ENCODE measurements at regions not wholly inside any gene's neighbourhood (a gene's known extent, or its start where the extent isn't known, plus 50 kb on each side); places are given as distances from the start of the nearest gene placed in this dataset.

DNA sequence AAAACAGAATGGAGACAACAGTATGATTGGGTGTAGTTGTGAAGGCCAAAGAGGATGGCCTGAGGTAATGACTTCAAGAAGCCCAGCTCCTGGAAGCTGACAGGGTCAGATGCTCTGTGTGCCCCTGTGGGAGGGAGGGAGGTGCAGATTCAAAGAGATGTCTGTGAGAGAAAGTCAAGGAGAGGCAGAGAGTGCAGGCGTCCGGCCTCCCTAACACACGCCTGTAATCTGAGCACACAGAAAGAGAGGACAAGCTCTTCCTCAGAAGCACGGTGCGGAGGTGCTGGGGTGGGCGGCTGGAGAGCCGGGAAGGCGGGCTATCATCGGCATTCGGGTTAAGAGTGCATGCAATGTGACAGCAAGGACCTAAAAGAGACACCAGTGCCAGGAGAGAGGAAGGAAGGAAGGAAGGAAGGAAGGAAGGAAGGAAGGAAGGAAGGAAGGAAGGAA is 238.2 kb upstream of the HES1 start:
- no peak for DNase-seq (ENCODE audit: low read depth in 2 of 3, low spot score in 2 of 3)

DNA sequence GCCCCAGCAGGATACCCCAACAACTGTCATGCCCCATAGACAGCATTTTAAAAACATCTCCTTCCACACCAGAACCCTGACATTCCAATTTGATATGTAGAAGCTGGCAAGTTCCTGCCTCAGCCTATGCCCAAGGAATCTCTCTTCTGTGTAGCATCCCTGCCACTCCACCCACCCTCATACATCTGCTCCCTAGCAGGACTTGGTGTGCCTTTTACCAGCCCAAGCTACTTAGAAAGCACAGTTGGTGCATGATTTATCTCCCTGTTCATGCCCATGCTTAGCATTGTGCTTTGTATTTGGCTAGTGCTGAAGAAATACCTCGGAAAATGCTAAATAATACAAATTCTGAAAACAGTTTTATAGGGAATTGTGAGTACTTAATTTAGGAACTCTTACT is 236.9 kb upstream of the HES1 start:
- DNase-seq (ENCODE audit: low read depth in 2 of 3, low spot score in 2 of 3), result no peak

DNA sequence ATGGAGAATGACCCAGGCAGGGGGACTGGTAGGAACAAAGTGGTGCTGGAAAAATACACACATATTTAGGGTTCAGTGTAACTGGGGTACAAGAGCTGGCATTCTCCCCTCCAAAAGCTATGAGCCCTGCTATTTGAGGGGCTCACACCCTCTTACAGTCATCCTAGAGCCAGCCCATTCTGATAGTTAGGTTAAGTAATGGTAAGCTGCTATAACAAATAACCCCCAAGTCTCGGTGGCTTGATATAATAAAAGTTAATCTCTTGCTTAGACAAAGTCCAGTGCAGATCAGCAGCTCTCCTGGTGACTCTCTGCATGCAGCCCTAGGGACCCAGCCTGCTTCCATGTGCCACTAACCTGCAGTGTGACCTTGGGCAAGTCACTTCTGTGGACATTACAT is 234.9 kb upstream of the HES1 start:
- no peak for DNase-seq (ENCODE audit: low read depth in 2 of 3, low spot score in 2 of 3)

DNA sequence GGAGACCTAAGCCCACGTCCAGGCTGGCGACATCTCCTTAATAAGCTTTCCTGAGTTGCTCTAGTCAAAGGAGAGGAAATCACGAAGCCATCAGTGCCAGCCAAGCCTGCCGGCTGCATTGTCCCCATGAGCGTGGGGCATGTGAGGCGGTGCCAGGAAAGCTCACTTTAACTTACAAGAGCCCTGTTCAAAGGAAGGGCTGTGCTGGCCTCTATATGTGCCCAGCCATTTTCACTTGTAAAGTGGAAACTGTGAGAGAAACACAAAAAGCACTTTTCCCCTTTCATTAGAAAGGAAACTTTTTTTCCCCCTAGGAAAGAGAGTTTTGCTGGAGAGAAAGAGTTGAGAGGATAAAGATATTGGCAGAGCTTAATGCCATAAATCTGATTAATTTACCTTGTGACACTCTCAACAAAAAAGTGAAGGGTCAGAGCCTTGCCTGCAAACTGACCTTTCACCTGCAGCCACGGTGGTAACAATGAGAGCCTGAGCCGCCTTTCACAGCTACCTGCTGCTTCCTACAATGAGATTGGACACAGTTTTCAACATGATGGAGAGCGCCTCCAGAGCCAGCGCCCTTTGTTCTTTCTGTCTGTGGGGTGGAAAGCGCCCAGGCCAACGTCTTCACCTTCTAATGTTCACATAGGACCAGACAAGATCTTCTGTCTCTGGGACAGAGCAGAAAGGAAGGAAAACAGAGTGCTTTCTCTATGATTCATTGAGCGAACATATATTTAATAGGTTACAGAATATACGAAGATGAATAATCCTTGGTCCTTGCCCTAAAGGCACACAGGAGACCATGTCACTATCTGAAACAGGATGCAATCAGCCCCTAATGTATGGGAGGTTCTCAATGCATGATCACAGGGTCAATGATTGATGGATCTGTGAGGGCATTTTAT is 233.1 kb upstream of the HES1 start:
- DNase-seq (ENCODE audit: low read depth in 2 of 3, low spot score in 2 of 3), result no peak

DNA sequence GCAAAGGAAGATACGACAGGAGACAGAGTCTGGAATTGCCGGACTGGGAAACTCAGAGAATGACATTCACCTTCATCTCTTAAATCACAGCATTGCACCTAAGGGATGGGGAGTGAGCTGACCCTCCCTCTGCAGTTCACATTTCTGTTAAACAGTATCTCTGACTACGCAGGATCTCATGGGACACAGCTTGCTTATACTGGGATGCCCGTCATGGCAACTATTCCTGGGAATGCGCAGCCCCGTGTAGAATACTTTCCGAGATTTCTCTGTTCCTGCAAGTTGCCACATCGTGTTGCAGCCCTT is 232.5 kb upstream of the HES1 start:
- DNase-seq (ENCODE audit: low read depth in 2 of 3, low spot score in 2 of 3), result no peak

DNA sequence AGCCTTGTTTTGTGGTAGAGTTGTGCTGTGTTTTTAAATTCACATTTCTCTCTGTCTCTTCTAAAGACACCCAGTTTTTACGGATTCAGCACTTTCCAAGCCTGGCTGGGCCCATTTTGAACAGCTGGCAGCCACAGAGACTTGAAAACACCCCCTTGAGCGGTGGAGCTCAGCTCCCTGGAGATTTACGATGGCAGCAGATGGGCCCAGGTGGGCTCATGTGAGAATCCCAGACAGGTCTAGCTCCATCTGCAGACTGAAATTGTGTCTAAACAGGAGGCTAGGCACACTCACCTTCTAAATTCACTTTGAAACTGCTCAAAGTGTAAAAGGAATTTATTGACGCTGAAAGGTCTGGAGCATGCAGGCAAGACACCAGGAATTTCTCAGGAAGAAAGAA is 232.0 kb upstream of the HES1 start:
- DNase-seq (ENCODE audit: low read depth in 2 of 3, low spot score in 2 of 3), result no peak

DNA sequence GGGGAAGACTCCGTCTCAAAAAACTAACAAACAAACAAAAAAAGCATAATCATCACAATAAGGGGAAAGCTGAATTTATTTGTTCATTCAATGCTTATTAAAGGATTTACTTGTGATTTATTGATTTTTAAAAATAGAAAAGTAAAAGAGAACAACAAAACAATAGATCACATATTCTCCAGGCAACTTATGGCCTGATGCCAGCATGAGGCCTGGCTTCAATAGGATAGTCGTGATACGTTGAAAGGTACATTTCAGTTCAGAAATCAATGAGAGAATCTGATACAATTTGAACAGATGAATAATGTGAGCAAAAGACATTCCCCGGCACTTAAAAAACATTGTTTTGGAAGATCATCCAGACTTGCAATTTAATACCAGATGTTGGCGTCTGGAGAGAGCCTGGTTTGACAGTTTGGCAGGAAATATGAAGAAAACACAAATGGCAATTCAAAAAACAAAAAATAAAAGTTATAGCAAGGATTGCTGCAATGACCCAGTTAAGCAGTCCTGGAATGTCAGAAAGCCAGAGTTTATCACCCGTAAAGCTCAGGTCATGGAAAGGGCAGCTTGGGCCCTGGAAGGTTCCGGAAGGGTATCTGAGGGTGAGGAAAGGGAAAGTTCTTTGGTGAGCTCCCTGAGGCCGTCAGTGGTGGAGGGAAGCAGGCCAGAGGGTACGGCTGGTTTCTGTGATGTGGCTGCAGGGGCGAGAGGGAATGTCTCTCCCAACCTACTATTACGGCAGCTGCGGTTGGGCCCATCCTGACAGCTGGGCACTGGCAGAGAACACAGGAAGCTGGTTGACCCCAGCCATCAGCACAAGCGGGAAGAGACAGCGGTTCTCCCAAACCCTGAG is 230.2 kb upstream of the HES1 start:
- DNase-seq (ENCODE audit: low read depth in 2 of 3, low spot score in 2 of 3), result no peak

DNA sequence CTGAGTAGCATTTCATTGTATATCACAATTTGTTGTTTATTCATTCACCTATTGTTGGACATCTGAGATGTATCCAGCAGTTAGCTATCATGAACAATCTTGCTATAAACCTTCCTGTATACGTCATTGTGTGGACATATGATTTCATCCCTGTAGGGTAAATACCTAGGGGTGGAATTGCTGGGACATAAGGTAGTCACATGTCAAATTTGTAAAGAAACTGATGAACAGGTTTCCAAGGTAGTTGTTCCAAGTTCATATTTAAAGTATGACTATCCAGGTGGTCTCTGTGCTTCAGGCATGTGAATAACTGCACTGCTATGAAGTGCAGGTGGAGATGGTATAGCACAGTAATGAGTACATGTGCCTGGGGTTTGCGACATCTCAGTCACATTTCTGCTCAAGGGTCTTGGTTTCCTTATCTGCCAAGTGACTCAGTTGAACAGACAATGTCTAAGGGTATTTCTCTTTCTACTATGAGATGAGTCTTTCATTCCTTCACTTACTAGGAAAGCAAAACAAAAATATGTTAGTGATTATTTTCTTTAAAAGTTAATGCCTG is 229.0 kb upstream of the HES1 start:
- no peak for DNase-seq (ENCODE audit: low read depth in 2 of 3, low spot score in 2 of 3)

DNA sequence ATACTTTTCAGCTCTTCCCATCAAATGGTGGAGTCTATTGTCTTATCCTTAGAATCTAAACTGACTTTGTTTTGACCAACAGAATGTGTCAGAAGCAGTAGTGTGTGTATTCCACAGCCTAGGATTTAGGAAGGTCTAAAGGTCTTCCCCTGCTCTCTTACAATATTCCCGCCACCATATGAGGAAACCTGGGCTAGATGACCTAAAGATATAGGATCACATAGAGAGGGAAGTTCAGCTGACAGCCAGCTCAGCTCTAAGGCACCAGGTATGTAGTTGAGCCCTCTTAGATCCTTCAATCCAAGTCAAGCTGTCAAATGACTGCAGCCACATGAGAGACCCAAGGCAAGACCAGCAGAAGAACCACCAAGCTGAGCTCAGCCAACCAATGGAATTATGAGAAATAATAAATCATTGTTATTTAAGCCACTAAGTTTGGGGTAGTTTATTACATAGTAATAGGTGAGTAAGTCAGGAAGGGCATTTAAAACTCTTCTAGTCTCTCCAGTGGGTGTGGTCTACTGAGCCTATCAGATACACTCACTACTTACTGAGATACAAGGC is 227.7 kb upstream of the HES1 start:
- no peak for DNase-seq (ENCODE audit: low read depth in 2 of 3, low spot score in 2 of 3)

DNA sequence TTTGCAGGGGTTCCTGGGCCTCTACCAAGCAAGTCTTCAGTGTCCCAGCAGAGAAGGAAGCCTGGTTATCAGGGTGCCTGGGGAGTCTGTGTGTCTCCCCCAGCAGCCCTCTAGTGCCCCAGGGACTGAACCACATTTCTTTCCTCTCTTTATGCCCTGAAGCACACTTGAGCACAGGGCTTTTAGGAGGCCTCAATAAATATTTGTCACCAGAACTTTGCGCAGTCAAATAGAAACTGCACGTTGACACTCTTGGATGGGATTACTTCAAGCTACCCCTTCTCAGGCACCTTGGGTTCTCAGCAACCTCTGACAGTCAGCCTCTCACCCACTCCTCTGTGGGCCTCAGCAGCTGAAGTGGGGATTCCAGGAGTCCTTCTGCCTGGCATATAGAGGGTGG is 226.6 kb upstream of the HES1 start:
- no peak for DNase-seq (ENCODE audit: low read depth in 2 of 3, low spot score in 2 of 3)

DNA sequence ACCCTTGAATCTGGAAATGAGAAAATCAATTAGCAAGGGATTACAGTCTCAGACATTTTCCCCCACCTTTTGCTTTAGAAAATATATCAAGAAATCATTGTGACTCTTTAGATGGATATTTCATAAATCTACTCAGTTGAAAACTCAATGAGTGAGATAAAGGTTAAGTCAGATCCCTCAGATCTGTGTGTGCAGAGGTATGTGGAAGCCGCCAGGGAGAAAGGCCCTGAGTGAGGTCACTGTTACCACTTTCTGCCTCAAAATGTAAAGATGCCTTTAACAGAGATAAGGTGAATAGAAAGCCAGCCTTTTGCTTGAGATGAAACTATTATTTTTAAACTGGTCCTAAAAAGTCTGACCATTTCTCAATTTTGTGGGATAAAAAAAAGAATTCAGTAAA is 225.6 kb upstream of the HES1 start:
- DNase-seq (ENCODE audit: low read depth in 2 of 3, low spot score in 2 of 3), result no peak

DNA sequence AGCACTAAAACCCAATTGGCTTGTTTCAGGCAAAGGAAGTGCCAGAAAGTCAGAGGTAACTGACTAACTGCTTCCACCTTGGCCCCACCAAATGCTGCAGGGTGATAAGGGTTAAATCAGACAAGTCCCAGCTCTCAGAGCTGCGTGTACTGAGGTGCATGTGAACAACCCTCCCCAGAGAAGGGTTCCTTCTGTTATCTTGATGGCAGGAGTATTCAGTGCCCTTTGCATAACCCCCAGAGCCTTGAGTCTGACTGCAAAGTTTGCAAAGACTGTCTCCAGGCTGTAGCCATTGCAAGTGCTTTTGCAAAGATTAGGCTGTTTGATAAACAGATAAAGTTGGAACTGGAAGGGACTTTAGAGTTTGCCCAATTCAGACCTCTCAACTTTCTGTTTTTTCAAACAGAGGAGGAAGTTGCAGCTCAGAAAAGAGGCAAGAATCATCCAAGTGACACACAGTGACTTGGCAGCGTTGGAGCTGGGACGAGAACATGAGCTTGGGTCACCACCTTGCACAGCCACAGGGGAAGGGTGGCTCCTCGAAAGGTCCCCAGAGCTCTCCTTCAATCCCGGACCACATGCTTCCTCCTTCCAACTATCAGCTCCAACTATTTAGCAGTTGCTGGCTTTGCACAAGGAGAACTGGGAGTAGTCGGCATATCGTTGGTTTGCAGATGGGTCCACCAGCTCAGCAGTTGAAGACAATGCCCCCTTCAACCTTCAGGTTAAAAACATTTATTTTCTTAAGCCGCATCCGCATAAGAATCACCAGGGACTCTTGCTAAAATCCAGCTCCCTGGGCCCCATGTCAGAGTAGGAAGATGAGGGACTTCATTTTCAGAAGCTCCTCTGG is 224.8 kb upstream of the HES1 start:
- DNase-seq (ENCODE audit: low read depth in 2 of 3, low spot score in 2 of 3), result peak in 2 of 3 donors; percentile 16 to 48

DNA sequence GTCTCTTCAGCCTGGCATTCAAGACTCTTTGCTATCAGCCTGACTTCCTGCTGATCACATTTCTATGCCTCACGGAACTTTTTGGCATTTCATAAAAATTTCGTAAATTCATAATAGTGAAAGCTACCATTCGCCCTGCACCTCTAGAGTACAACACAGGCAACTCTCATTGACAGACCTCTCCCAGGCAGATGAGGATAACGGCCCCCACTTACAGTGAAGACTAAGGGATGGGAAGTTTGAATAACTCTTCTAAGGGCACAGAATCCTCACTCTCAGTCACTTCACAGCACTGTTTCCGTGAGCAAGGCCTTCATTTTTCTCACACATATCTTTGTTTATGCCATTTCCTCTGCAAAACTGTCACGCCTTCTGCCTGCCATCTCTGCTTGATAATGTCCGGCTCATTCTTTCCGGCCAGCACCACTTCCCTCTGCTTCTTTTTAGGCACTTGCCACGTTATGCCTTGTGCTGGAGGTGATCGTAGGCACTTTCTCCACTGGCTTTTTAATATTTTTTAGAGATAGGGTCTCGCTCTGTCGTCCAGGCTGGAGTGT is 224.1 kb upstream of the HES1 start:
- DNase-seq (ENCODE audit: low read depth in 2 of 3, low spot score in 2 of 3), result peak in 1 of 3 donors; percentile 6

DNA sequence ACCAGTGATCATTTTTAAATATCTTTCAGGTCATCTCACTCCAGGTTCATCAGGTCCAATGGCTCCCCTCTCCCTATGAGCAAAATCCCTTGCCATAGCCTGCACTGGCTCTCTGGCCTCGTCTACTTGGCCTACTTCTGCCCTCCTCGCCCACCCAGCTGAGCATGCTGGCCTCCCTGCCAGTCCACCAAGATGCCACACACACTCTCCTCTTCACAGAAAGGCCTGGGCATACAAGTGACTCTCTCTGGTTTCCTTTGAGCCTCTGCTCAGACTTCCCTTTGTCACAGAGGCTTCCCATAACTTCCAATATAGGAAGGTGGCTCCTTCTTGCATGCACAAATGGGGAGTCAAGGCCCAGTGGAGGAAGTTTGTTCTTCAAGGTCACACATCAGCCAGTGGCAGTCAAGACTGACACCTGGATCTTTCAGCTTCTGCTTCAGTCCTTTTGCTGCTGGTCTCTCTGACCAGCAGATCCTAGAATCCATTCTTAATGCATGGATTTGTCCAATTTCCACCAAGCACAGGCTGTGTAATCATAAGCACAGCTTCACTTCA is 223.2 kb upstream of the HES1 start:
- DNase-seq (ENCODE audit: low read depth in 2 of 3, low spot score in 2 of 3), result no peak

DNA sequence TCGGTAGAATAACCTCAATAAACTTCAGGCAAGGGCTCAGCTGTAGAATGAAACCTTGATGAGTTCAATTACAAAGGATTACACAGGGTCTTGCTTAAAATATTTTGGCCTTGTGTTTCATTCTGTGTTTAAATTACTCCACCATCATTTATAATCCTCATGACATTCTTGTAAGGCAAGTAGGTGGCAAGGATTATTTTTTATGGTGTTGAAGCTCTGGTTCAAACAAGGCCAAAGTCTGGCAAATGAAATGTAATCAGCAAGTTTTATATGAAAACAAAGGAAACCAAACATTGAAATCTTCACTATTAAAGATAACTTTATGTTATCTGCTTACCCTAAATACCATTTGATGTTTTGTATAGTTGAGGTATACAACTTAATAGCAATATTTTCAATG is 221.3 kb upstream of the HES1 start:
- no peak for DNase-seq (ENCODE audit: low read depth in 2 of 3, low spot score in 2 of 3)

DNA sequence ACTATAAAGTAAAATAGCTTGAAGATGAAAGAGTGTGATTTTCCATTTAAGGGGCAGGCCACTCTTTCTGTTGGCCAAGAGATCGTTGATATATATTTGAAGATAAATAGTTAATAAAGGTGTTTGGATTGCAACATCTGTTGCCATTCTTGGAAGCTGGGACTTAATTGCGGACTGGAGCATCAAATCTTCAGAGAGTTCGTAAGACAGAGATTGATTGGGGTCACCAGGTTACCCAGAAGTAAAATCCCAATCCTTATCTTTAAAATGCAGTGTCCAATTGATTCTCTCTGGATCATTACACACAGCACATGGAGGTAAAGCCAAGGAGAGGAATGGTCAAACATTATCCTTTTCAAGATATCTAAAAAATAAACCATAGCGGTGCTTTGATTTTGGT is 220.8 kb upstream of the HES1 start:
- DNase-seq (ENCODE audit: low read depth in 2 of 3, low spot score in 2 of 3), result no peak

DNA sequence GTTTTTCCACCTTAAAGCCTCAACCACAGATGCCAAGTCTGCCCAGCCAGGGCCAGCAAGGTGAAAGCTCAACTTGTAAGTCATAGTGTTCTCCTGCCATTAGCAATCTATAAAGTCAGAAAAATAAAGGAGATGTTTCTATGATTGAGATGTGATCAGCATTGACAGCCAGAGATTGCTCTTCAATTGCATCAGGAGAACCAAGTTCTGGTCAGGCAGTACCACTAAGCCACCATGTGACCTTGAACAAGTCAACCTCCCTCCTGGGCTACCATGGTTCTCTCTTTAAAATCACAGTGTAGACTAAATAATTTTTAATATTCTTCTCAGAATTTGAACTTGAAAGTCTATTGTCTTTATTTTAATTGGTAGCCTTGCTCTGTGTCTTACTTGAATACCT is 220.3 kb upstream of the HES1 start:
- no peak for DNase-seq (ENCODE audit: low read depth in 2 of 3, low spot score in 2 of 3)

DNA sequence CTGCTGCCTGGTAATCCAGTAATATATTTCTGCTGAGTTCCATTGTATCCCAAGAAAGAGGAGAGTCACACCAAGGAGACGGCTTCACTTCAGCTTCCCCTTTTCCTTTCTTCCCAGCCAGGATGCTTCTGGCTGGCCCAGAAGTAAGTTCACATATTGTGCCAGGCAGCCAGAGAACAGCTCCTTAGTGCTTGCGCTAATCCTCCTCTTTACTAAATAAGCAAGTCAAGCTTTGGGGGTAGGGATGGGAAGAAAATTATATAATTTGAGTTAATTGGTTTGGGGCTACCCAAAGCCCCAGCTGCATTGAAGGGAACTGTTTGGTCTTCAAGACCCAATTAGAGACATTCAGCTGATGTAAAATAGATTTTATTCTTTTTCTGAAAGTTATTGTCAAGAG is 218.8 kb upstream of the HES1 start:
- DNase-seq (ENCODE audit: low read depth in 2 of 3, low spot score in 2 of 3), result no peak

DNA sequence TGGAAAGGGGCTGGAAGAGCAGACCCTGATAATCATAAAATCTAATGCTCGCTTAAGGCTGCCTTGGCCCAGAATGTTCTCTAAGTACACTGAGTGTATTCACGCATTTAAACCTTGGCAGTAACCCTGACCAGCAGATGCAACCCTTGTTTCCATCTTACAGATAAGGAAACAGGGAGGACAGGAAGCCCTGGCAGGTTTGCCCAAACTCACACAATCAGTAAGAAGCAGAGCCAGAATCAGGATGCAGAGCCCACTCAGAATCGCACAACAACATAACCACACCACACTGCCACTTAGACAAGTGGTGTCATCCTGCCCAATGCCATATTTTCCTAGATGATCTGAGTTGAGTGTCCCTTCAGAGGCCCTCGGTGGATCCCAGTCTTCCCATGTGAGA is 214.5 kb upstream of the HES1 start:
- peak in 1 of 3 donors; percentile 18 for DNase-seq (ENCODE audit: low read depth in 2 of 3, low spot score in 2 of 3)
